Pancreas (tissue), 10 donors: ENCODE measurements at regions not wholly inside any gene's neighbourhood (a gene's known extent, or its start where the extent isn't known, plus 50 kb on each side); places are given as distances from the start of the nearest gene placed in this dataset.

Source experiments
- ATAC-seq, 4 donors: fragments of 200-7000 bp; cut with Tn5 transposase; one replicate each; pipeline versions ENCODE4 v1.8.0 to v1.9.1; 2020; ENCODE audit warnings: mild to moderate bottlenecking in 4 of 4, moderate library complexity in 4 of 4
- DNase-seq, 6 donors: peaks; one replicate each; pipeline ENCODE4 v3.0.0-alpha.2; 2020
- FAIRE-seq: peaks from 2 replicates; lab custom pipeline; 2012; peaks lifted over from hg19 to GRCh38; lab: Jason Lieb, UNC
- H3K27ac ChIP-seq, 4 donors: fragments of 200-600 bp; sonication (generic); 1 replicate in 3 of 4; 2 replicates in 1 of 4; pipeline versions ENCODE4 v1.5.0 to v1.8.0; 2020
- H3K27me3 ChIP-seq, 4 donors: fragments of 200-600 bp; one replicate each; pipeline ENCODE4 v1.8.0; 2021
- H3K36me3 ChIP-seq, 3 donors: fragments of 200-600 bp; sonication (generic) in 1 of 3; one replicate each; pipeline versions ENCODE4 v1.5.0 to v1.8.0; 2020 to 2021
- H3K4me1 ChIP-seq, 3 donors: fragments of 200-600 bp; one replicate each; pipeline ENCODE4 v1.8.0; 2021
- H3K4me3 ChIP-seq, 4 donors: fragments of 200-600 bp; sonication (generic) in 2 of 4; one replicate each; pipeline versions ENCODE4 v1.5.0 to v1.8.0; 2020 to 2021
- H3K9me3 ChIP-seq, 4 donors: fragments of 200-600 bp; one replicate each; pipeline ENCODE4 v1.8.0; 2021
- WGBS, 2 donors: extraction: QIAGEN DNeasy Blood & Tissue Kit; methylation state at CpG; one replicate each; pipeline ENCODE4 v1.1.7; 2013; 5-methylcytosine and 5-hydroxymethylcytosine counted together
- intact Hi-C, 3 donors: fragments of 100-400 bp; cut with DNase I; formaldehyde crosslinking; loops; one replicate each; pipeline versions ENCODE4 v1.11.1 to v1.14.2; 2022
- TF ChIP-seq, protein P1 (sequence below), 4 donors: fragments of 200-600 bp; sonication (generic) in 3 of 4; IDR thresholded peaks; one replicate each; pipeline versions ENCODE4 v1.5.0 to v1.8.0; 2021; ENCODE audit warnings: antibody characterized with exemption in 4 of 4
- donor health status: healthy with polysubstance abuse.
- donor health status: DM: no; HTN: no; CAD: no; lungs with moderate emphysema.
- donor health status: DM: no; HTN: no; CAD: no.
- donor health status: control.
- donor health status: control.
- donor health status: Bipolar disorder and iron deficiency.
- donor health status: DM: yes; HTN: yes; CAD: no.
- donor health status: DM: no; HTN: no; CAD: no.
- donor health status: DM: no; HTN: no; CAD: no.
- donor health status: DM: yes; HTN: yes; CAD: no.

DNA sequence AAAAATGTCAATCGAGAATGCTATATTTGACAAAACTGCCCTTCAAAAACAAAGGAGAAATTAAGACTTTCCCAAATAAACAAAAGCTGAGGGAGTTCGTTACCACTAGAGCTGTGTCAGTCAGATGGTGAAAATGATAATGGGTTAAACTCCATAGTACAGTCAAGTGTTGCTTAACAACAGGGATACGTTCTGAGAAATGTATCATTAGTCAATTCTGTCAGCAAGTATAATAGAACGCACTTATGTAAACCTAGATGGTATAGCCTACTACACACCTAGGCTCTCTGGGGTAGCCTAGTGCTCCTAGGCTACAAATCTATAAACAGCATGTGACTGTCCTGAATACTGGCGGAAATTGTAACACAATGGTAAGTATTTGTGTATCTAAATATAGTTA is 138.7 kb downstream of the DRD1 start:
- Histone ChIP-seq H3K27ac (no peak overlapping the region), H3K27me3 (no peaks in the 10 kb centered on the region), H3K36me3 (no peaks in the 10 kb centered on the region), H3K9me3 (peaks cover 0 to 3% (median 0%) of the 10 kb centered on the region in 4 donors), H3K4me3 (no peak overlapping the region), H3K4me1 (no peaks in the 10 kb centered on the region)
- intact Hi-C loops = no loop called here
- DNase-seq (no peak), ATAC-seq (no peak), FAIRE-seq (no peak)
- TF ChIP-seq, protein P1, sequence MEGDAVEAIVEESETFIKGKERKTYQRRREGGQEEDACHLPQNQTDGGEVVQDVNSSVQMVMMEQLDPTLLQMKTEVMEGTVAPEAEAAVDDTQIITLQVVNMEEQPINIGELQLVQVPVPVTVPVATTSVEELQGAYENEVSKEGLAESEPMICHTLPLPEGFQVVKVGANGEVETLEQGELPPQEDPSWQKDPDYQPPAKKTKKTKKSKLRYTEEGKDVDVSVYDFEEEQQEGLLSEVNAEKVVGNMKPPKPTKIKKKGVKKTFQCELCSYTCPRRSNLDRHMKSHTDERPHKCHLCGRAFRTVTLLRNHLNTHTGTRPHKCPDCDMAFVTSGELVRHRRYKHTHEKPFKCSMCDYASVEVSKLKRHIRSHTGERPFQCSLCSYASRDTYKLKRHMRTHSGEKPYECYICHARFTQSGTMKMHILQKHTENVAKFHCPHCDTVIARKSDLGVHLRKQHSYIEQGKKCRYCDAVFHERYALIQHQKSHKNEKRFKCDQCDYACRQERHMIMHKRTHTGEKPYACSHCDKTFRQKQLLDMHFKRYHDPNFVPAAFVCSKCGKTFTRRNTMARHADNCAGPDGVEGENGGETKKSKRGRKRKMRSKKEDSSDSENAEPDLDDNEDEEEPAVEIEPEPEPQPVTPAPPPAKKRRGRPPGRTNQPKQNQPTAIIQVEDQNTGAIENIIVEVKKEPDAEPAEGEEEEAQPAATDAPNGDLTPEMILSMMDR (IDR thresholded peaks at IDR 0.05) = no peak
- 39 to 42% methylated on average over 5 of the region's 5 CpGs for WGBS, 2 donors

DNA sequence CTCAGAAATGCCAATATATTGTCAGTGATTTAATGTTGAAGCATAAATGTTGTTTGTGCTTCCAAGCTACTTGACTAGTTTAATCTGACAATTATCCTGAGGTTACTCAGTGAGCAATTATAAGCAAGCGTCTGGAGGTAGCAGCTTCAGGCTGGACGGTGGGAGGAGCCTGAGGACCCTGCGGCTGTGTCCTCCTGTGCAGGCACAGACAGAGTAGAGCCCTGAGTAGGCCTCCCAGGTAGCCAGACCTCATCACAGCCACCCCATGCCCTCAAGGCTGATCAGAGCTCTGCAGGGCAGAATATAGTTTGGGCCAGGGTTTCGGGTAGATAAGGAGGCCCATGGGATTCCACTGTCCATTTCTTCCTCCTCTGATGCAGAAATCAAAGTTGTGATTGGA is 153.6 kb downstream of the DRD1 start:
- FAIRE-seq (no peak), DNase-seq (no peak), ATAC-seq (no peak)
- TF ChIP-seq, protein P1 (IDR thresholded peaks at IDR 0.05) = no peak
- no peak overlapping the region for H3K4me3 ChIP-seq
- no peaks in the 10 kb centered on the region for H3K9me3 ChIP-seq
- no peaks in the 10 kb centered on the region for H3K4me1 ChIP-seq
- WGBS, 2 donors = 59 to 65% methylated on average over 4 of the region's 4 CpGs
- no peaks in the 10 kb centered on the region for H3K27me3 ChIP-seq
- H3K27ac ChIP-seq = no peak overlapping the region
- intact Hi-C loops = no loop called here
- no peaks in the 10 kb centered on the region for H3K36me3 ChIP-seq

DNA sequence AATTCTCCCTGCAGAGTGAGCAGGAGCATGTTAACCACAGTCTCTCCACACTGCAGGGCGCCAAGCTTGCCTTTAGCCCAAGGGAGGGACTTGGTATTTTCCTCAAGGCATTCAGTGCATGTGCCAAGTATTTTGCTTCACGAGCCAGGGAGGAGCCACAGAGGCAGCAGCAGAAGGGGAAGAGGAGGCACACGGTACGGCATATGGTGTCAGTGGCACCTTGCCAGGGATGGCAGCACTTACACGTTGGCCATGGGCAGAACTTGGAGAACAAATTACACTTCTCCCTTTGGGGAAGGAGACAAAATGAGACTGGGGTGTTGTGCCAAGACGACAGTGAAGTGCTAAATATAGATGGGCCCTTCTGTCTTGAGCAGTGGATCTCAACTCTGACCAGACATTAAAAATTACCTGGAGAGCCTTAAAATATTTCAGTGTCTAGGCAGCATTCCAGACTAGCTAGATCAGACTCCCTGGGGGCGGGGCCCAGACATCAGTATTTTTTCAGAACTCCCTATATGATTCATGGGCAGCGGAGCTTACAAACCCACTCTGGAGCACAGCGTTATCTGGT is 155.8 kb downstream of the DRD1 start:
- H3K27me3 ChIP-seq = no peaks in the 10 kb centered on the region
- no peaks in the 10 kb centered on the region for H3K36me3 ChIP-seq
- intact Hi-C loops = no loop called here
- no peaks in the 10 kb centered on the region for H3K9me3 ChIP-seq
- FAIRE-seq = no peak
- no peak overlapping the region for H3K4me3 ChIP-seq
- ATAC-seq = no peak
- peak in 2 of 6 donors; percentile 16 to 35 for DNase-seq
- H3K27ac ChIP-seq = no peak overlapping the region
- TF ChIP-seq, protein P1 (IDR thresholded peaks at IDR 0.05) = no peak
- H3K4me1 ChIP-seq = no peaks in the 10 kb centered on the region
- 64 to 68% methylated on average over 9 of the region's 9 CpGs for WGBS, 2 donors

DNA sequence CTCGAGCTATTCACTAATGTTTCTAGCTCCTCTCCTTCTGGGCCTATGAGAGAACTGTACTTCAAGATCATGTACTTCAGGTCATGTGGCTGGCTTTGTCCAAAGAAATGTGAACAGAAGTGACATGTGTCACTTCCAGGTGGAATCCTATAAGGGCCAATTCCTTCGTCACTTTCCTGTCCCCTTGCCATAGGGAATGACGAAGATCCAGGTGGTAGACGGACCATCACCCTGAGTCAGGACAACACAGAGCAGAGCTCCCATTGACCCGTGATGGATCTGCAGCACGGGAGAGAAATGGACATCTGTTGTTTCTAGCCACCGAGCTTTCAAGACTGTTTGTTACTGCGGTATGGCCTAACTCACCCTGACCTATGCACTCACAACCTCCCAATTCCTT is 157.0 kb downstream of the DRD1 start:
- 78 to 88% methylated on average over 8 of the region's 8 CpGs for WGBS, 2 donors
- intact Hi-C loops = no loop called here
- ATAC-seq = no peak

DNA sequence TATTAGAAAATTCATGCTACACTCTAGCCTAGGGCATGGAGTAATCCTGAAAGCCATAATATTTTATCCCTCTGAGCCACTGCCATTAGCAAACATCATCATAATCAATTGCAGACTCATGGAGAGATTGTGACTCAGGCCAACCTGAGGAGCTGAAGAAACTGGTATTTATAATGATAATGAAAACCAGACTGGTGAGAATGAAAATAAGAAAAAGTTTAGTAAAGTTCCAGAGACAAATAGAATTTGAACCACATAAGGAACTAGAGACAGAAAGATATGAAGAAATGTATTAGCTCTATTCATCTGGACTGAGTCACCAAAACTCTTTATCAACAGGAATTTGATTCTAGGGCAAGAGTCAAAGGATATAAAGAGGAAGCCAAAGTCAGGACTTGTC is 158.7 kb downstream of the DRD1 start:
- no peaks in the 10 kb centered on the region for H3K4me1 ChIP-seq
- intact Hi-C loops = no loop called here
- H3K27ac ChIP-seq = no peak overlapping the region
- ATAC-seq (no peak), DNase-seq (no peak), FAIRE-seq (no peak)
- TF ChIP-seq, protein P1 (IDR thresholded peaks at IDR 0.05) = no peak
- no peaks in the 10 kb centered on the region for H3K27me3 ChIP-seq
- H3K36me3 ChIP-seq = no peaks in the 10 kb centered on the region
- H3K9me3 ChIP-seq = no peaks in the 10 kb centered on the region
- no peak overlapping the region for H3K4me3 ChIP-seq

More for the DNA sequence above, 157.0 kb downstream of the DRD1 start:
- TF ChIP-seq, protein P1 (IDR thresholded peaks at IDR 0.05) = no peak
- no peaks in the 10 kb centered on the region for H3K9me3 ChIP-seq
- H3K27me3 ChIP-seq = no peaks in the 10 kb centered on the region
- FAIRE-seq (no peak), DNase-seq (no peak)
- H3K27ac ChIP-seq = no peak overlapping the region
- no peaks in the 10 kb centered on the region for H3K4me1 ChIP-seq
- H3K36me3 ChIP-seq = no peaks in the 10 kb centered on the region
- no peak overlapping the region for H3K4me3 ChIP-seq
